ENCODE measurements at regions not wholly inside any gene's neighbourhood (a gene's known extent, or its start where the extent isn't known, plus 50 kb on each side); places are given as distances from the start of the nearest gene placed in this dataset.

GRCh38 chr16:86392436-86393152, 117.7 kb upstream of the FOXF1 start:
- Histone ChIP-seq H3K27ac (no peak overlapping the region), H3K4me3 (no peak overlapping the region), H3K27me3 (no peaks in the 10 kb centered on the region), H3K4me1 (no peaks in the 10 kb centered on the region), H3K9me3 (no peaks in the 10 kb centered on the region), H3K36me3 (ENCODE audit: low read depth, missing control alignments) (no peaks in the 10 kb centered on the region)
- WGBS, 2 donors = 81 to 87% methylated on average over 8 of the region's 8 CpGs
- no peak for DNase-seq
- intact Hi-C loops (cut with DNase I; ENCODE audit: low total_unique reads) = no loop called here
- no peak for TF ChIP-seq POLR2A (IDR thresholded peaks at IDR 0.05)
- TF ChIP-seq CTCF (IDR thresholded peaks at IDR 0.05) = no peak

GRCh38 chr16:86393907-86394626, 116.3 kb upstream of the FOXF1 start:
- WGBS, 2 donors = 96% methylated on average over 9 of the region's 9 CpGs
- Histone ChIP-seq H3K9me3 (no peaks in the 10 kb centered on the region), H3K27ac (no peak overlapping the region), H3K4me1 (no peaks in the 10 kb centered on the region), H3K4me3 (no peak overlapping the region), H3K36me3 (ENCODE audit: low read depth, missing control alignments) (no peaks in the 10 kb centered on the region), H3K27me3 (no peaks in the 10 kb centered on the region)
- no peak for DNase-seq
- TF ChIP-seq CTCF (IDR thresholded peaks at IDR 0.05) = no peak
- TF ChIP-seq POLR2A (IDR thresholded peaks at IDR 0.05) = no peak
- intact Hi-C loops (cut with DNase I; ENCODE audit: low total_unique reads) = no loop called here

- intact Hi-C loops (cut with DNase I; ENCODE audit: low total_unique reads) = no loop called here
- Histone ChIP-seq H3K27me3 (no peaks in the 10 kb centered on the region), H3K4me3 (no peak overlapping the region), H3K27ac (no peak overlapping the region), H3K4me1 (no peaks in the 10 kb centered on the region), H3K9me3 (no peaks in the 10 kb centered on the region), H3K36me3 (ENCODE audit: low read depth, missing control alignments) (no peaks in the 10 kb centered on the region)
- TF ChIP-seq POLR2A (IDR thresholded peaks at IDR 0.05) (no peak), CTCF (IDR thresholded peaks at IDR 0.05) (no peak)
- DNase-seq = no peak
- 62 to 63% methylated on average over 3 of the region's 3 CpGs for WGBS, 2 donors
Observed at GRCh38 chr16:86395477-86395876, 114.8 kb upstream of the FOXF1 start.

GRCh38 chr16:86396422-86396821, 113.9 kb upstream of the FOXF1 start:
- TF ChIP-seq POLR2A (IDR thresholded peaks at IDR 0.05) = no peak
- no peak for TF ChIP-seq CTCF (IDR thresholded peaks at IDR 0.05)
- 45 to 60% methylated on average over 10 of the region's 10 CpGs for WGBS, 2 donors
- H3K36me3 ChIP-seq (ENCODE audit: low read depth, missing control alignments) = no peaks in the 10 kb centered on the region
- H3K4me3 ChIP-seq = no peak overlapping the region
- H3K9me3 ChIP-seq = no peaks in the 10 kb centered on the region
- H3K27ac ChIP-seq = no peak overlapping the region
- intact Hi-C loops (cut with DNase I; ENCODE audit: low total_unique reads) = no loop called here
- no peaks in the 10 kb centered on the region for H3K27me3 ChIP-seq
- H3K4me1 ChIP-seq = no peaks in the 10 kb centered on the region
- no peak for DNase-seq

Measured in testis (tissue), 2 donors.